GM13977 (cell line): ENCODE measurements at regions not wholly inside any gene's neighbourhood (a gene's known extent, or its start where the extent isn't known, plus 50 kb on each side); places are given as distances from the start of the nearest gene placed in this dataset.

Experiments used
- DNase-seq: peaks from one replicate; pipeline ENCODE4 v3.0.0; 2012; ENCODE audit warnings: low spot score
- CTCF ChIP-seq: IDR thresholded peaks from 2 replicates; pipeline ENCODE4 v1.5.1; 2012; ENCODE audit warnings: mild to moderate bottlenecking, control low read depth; ENCODE audit not compliant: insufficient read depth; ENCODE audit errors: extremely low read depth, missing control alignments
- in situ Hi-C: fragments of 300-500 bp; cut with MboI; formaldehyde crosslinking; loops from one replicate; pipeline ENCODE4 v1.12.0; 2022; ENCODE audit warnings: low sequenced_read_pairs, low pct_unique_long_range_greater_than_20kb, mixed read lengths, inconsistent platforms; ENCODE audit not compliant: unreplicated experiment

GRCh38 chr2:217636991-217637561, 365.7 kb downstream of the TNS1 start:
- TF ChIP-seq CTCF, result no peak
- in situ Hi-C loops, result no loop called here
- DNase-seq, result no peak

GRCh38 chr2:217636578-217636977, 366.2 kb downstream of the TNS1 start:
- no peak for TF ChIP-seq CTCF
- in situ Hi-C loops, result no loop called here
- DNase-seq, result no peak

GRCh38 chr2:217634871-217635270, 367.9 kb downstream of the TNS1 start:
- in situ Hi-C loops, result no loop called here
- no peak for DNase-seq
- TF ChIP-seq CTCF, result no peak

- no peak for TF ChIP-seq CTCF
- no peak for DNase-seq
- in situ Hi-C loops, result no loop called here
Measured at GRCh38 chr2:217632043-217632442, 370.8 kb downstream of the TNS1 start.

GRCh38 chr2:217631115-217631514, 371.7 kb downstream of the TNS1 start:
- in situ Hi-C loops, result no loop called here
- DNase-seq, result no peak
- no peak for TF ChIP-seq CTCF

- in situ Hi-C loops, result no loop called here
- no peak for TF ChIP-seq CTCF
- DNase-seq, result no peak
Measured at GRCh38 chr2:217629347-217629746, 373.4 kb downstream of the TNS1 start.

- in situ Hi-C loops, result no loop called here
- no peak for DNase-seq
- no peak for TF ChIP-seq CTCF
Measured at GRCh38 chr2:217628061-217628460, 374.7 kb downstream of the TNS1 start.
